ENCODE measurements at regions not wholly inside any gene's neighbourhood (a gene's known extent, or its start where the extent isn't known, plus 50 kb on each side); places are given as distances from the start of the nearest gene placed in this dataset.
"Not testable (repeated sequence)": the region's sequence is repeated elsewhere in the genome, so short reads cannot be mapped to it uniquely, and the experiment has no call there.

GRCh38 chr19:34094960-34095359 lies 77.3 kb upstream of the LSM14A start:
- no peak for TF ChIP-seq CTCF (IDR thresholded peaks at IDR 0.05; ENCODE audit: insufficient read depth, low read length, poor library complexity, severe bottlenecking)
- H3K36me3 ChIP-seq (ENCODE audit: control insufficient read depth, insufficient read depth, low read length): no peaks in the 10 kb centered on the region
- no peak for DNase-seq (ENCODE audit: low read depth)
- H3K27me3 ChIP-seq (ENCODE audit: control insufficient read depth, insufficient read depth, low read length): no peaks in the 10 kb centered on the region
- H3K4me3 ChIP-seq (ENCODE audit: low read depth, low read length): no peak overlapping the region

- H3K27me3 ChIP-seq (ENCODE audit: control insufficient read depth, insufficient read depth, low read length); DNase-seq (ENCODE audit: low read depth); H3K4me3 ChIP-seq (ENCODE audit: low read depth, low read length); H3K36me3 ChIP-seq (ENCODE audit: control insufficient read depth, insufficient read depth, low read length): not testable (repeated sequence)
Observed at GRCh38 chr19:34095411-34095810, 76.9 kb upstream of the LSM14A start.

GRCh38 chr19:34096020-34096915 lies 76.0 kb upstream of the LSM14A start:
- Histone ChIP-seq H3K27me3 (ENCODE audit: control insufficient read depth, insufficient read depth, low read length) (no peaks in the 10 kb centered on the region), H3K4me3 (ENCODE audit: low read depth, low read length) (no peak overlapping the region), H3K36me3 (ENCODE audit: control insufficient read depth, insufficient read depth, low read length) (no peaks in the 10 kb centered on the region)
- peak; percentile 55 for TF ChIP-seq CTCF (IDR thresholded peaks at IDR 0.05; ENCODE audit: insufficient read depth, low read length, poor library complexity, severe bottlenecking)
- DNase-seq (ENCODE audit: low read depth): peak; percentile 21

GRCh38 chr19:34104096-34104495 lies 68.2 kb upstream of the LSM14A start:
- DNase-seq (ENCODE audit: low read depth): no peak
- no peak for TF ChIP-seq CTCF (IDR thresholded peaks at IDR 0.05; ENCODE audit: insufficient read depth, low read length, poor library complexity, severe bottlenecking)
- Histone ChIP-seq H3K36me3 (ENCODE audit: control insufficient read depth, insufficient read depth, low read length) (no peaks in the 10 kb centered on the region), H3K27me3 (ENCODE audit: control insufficient read depth, insufficient read depth, low read length) (no peaks in the 10 kb centered on the region), H3K4me3 (ENCODE audit: low read depth, low read length) (no peak overlapping the region)

GRCh38 chr19:34104557-34104956 lies 67.7 kb upstream of the LSM14A start:
- no peak for DNase-seq (ENCODE audit: low read depth)
- H3K27me3 ChIP-seq (ENCODE audit: control insufficient read depth, insufficient read depth, low read length): no peaks in the 10 kb centered on the region
- no peak overlapping the region for H3K4me3 ChIP-seq (ENCODE audit: low read depth, low read length)
- TF ChIP-seq CTCF (IDR thresholded peaks at IDR 0.05; ENCODE audit: insufficient read depth, low read length, poor library complexity, severe bottlenecking): no peak
- no peaks in the 10 kb centered on the region for H3K36me3 ChIP-seq (ENCODE audit: control insufficient read depth, insufficient read depth, low read length)

- Histone ChIP-seq H3K36me3 (ENCODE audit: control insufficient read depth, insufficient read depth, low read length) (no peaks in the 10 kb centered on the region), H3K27me3 (ENCODE audit: control insufficient read depth, insufficient read depth, low read length) (no peaks in the 10 kb centered on the region), H3K4me3 (ENCODE audit: low read depth, low read length) (no peak overlapping the region)
- no peak for TF ChIP-seq CTCF (IDR thresholded peaks at IDR 0.05; ENCODE audit: insufficient read depth, low read length, poor library complexity, severe bottlenecking)
- DNase-seq (ENCODE audit: low read depth): no peak
Observed at GRCh38 chr19:34109596-34109995, 62.7 kb upstream of the LSM14A start.
